ENCODE measurements at regions not wholly inside any gene's neighbourhood (a gene's known extent, or its start where the extent isn't known, plus 50 kb on each side); places are given as distances from the start of the nearest gene placed in this dataset.

GRCh38 chr6:139500977-139501376 is 126.5 kb upstream of the CITED2 start:
- DNase-seq (ENCODE audit: low read depth), result no peak

GRCh38 chr6:139498715-139499114 is 124.3 kb upstream of the CITED2 start:
- DNase-seq (ENCODE audit: low read depth), result no peak

- DNase-seq (ENCODE audit: low read depth), result no peak
Observed at GRCh38 chr6:139497345-139497961, 123.0 kb upstream of the CITED2 start.

GRCh38 chr6:139496654-139497344 is 122.4 kb upstream of the CITED2 start:
- DNase-seq (ENCODE audit: low read depth), result no peak

GRCh38 chr6:139494376-139494990 is 120.0 kb upstream of the CITED2 start:
- DNase-seq (ENCODE audit: low read depth), result no peak

- DNase-seq (ENCODE audit: low read depth), result no peak
Observed at GRCh38 chr6:139490482-139490881, 116.0 kb upstream of the CITED2 start.

GRCh38 chr6:139486476-139486799 is 112.0 kb upstream of the CITED2 start:
- no peak for DNase-seq (ENCODE audit: low read depth)

- no peak for DNase-seq (ENCODE audit: low read depth)
Observed at GRCh38 chr6:139485742-139486475, 111.5 kb upstream of the CITED2 start.

GRCh38 chr6:139485185-139485584 is 110.7 kb upstream of the CITED2 start:
- no peak for DNase-seq (ENCODE audit: low read depth)

GRCh38 chr6:139483079-139483478 is 108.6 kb upstream of the CITED2 start:
- DNase-seq (ENCODE audit: low read depth), result no peak

GRCh38 chr6:139482287-139482686 is 107.8 kb upstream of the CITED2 start:
- no peak for DNase-seq (ENCODE audit: low read depth)

GRCh38 chr6:139480356-139481165 is 106.1 kb upstream of the CITED2 start:
- no peak for DNase-seq (ENCODE audit: low read depth)

GRCh38 chr6:139479433-139480222 is 105.2 kb upstream of the CITED2 start:
- no peak for DNase-seq (ENCODE audit: low read depth)

GRCh38 chr6:139475646-139476045 is 101.2 kb upstream of the CITED2 start:
- no peak for DNase-seq (ENCODE audit: low read depth)

GRCh38 chr6:139475241-139475640 is 100.8 kb upstream of the CITED2 start:
- DNase-seq (ENCODE audit: low read depth), result no peak

GRCh38 chr6:139474145-139475108 is 100.0 kb upstream of the CITED2 start:
- DNase-seq (ENCODE audit: low read depth), result no peak

- no peak for DNase-seq (ENCODE audit: low read depth)
Observed at GRCh38 chr6:139473731-139474130, 99.3 kb upstream of the CITED2 start.

GRCh38 chr6:139473231-139473701 is 98.8 kb upstream of the CITED2 start:
- DNase-seq (ENCODE audit: low read depth), result no peak

GRCh38 chr6:139472351-139473015 is 98.0 kb upstream of the CITED2 start:
- DNase-seq (ENCODE audit: low read depth), result no peak
